ENCODE measurements at regions not wholly inside any gene's neighbourhood (a gene's known extent, or its start where the extent isn't known, plus 50 kb on each side); places are given as distances from the start of the nearest gene placed in this dataset.
"Not testable (repeated sequence)": the region's sequence is repeated elsewhere in the genome, so short reads cannot be mapped to it uniquely, and the experiment has no call there.

GRCh38 chr2:91759361-91759941 lies 3068.0 kb downstream of the RPIA start:
- TF ChIP-seq SUZ12 (IDR thresholded peaks at IDR 0.05; ENCODE audit: extremely low read depth, insufficient read depth, insufficient read length); YY1 (IDR thresholded peaks at IDR 0.05; ENCODE audit: insufficient read depth, insufficient read length): not testable (repeated sequence)
